ENCODE measurements at regions not wholly inside any gene's neighbourhood (a gene's known extent, or its start where the extent isn't known, plus 50 kb on each side); places are given as distances from the start of the nearest gene placed in this dataset.

DNA sequence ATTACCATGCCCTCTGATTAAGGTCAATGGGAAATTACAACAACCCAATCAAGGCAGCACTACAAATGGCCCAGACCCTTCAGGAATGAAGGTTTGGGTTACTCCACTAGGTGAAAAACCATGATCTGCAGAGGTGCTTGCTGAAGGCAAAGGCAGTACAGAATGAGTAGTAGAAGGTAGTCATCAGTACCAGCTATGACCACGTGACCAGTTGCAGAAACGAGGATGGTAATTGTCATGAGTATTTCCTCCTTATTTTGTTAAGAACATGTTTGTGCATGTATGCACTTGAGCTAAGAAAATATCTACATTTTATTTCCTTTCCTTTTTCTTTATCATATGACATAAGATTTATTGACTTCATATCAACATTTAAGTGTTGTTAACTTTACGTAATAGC, 607.1 kb downstream of the KCNT2 start:
- TF ChIP-seq, protein P1, sequence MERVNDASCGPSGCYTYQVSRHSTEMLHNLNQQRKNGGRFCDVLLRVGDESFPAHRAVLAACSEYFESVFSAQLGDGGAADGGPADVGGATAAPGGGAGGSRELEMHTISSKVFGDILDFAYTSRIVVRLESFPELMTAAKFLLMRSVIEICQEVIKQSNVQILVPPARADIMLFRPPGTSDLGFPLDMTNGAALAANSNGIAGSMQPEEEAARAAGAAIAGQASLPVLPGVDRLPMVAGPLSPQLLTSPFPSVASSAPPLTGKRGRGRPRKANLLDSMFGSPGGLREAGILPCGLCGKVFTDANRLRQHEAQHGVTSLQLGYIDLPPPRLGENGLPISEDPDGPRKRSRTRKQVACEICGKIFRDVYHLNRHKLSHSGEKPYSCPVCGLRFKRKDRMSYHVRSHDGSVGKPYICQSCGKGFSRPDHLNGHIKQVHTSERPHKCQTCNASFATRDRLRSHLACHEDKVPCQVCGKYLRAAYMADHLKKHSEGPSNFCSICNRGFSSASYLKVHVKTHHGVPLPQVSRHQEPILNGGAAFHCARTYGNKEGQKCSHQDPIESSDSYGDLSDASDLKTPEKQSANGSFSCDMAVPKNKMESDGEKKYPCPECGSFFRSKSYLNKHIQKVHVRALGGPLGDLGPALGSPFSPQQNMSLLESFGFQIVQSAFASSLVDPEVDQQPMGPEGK (CRISPR knock-in tag; IDR thresholded peaks at IDR 0.05; ENCODE audit: borderline replicate concordance), result no peak
- TF ChIP-seq BACH2 (CRISPR knock-in tag; IDR thresholded peaks at IDR 0.05; ENCODE audit: borderline replicate concordance) (no peak), ZC3H10 (CRISPR knock-in tag; IDR thresholded peaks at IDR 0.05) (no peak), TCF4 (CRISPR knock-in tag; IDR thresholded peaks at IDR 0.05; ENCODE audit: borderline replicate concordance) (no peak)
- TF ChIP-seq, protein P2, sequence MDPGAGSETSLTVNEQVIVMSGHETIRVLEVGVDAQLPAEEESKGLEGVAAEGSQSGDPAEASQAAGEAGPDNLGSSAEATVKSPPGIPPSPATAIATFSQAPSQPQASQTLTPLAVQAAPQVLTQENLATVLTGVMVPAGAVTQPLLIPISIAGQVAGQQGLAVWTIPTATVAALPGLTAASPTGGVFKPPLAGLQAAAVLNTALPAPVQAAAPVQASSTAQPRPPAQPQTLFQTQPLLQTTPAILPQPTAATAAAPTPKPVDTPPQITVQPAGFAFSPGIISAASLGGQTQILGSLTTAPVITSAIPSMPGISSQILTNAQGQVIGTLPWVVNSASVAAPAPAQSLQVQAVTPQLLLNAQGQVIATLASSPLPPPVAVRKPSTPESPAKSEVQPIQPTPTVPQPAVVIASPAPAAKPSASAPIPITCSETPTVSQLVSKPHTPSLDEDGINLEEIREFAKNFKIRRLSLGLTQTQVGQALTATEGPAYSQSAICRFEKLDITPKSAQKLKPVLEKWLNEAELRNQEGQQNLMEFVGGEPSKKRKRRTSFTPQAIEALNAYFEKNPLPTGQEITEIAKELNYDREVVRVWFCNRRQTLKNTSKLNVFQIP (CRISPR knock-in tag; IDR thresholded peaks at IDR 0.05; ENCODE audit: borderline replicate concordance, low read depth), result no peak
